HL-60/S4 treated with retinoic acid at 250 ng/mL for 4 days and 3 days (cell line): ENCODE measurements at regions not wholly inside any gene's neighbourhood (a gene's known extent, or its start where the extent isn't known, plus 50 kb on each side); places are given as distances from the start of the nearest gene placed in this dataset.
"Not testable (repeated sequence)": the region's sequence is repeated elsewhere in the genome, so short reads cannot be mapped to it uniquely, and the experiment has no call there.

ENCODE experiments used
- in situ Hi-C: fragments of 300-500 bp; cut with MboI; formaldehyde crosslinking; loops from 2 replicates; pipeline ENCODE4 v1.7.0; 2022; ENCODE audit warnings: low sequenced_read_pairs

- in situ Hi-C loops, result no loop called here
Measured at GRCh38 chr13:50222569-50223332, 207.5 kb downstream of the KCNRG start.

GRCh38 chr13:50224534-50224933 lies 209.3 kb downstream of the KCNRG start:
- in situ Hi-C loops, result no loop called here

- in situ Hi-C loops, result no loop called here
Measured at GRCh38 chr13:50225193-50226155, 210.2 kb downstream of the KCNRG start.

GRCh38 chr13:50226515-50227155 lies 211.4 kb downstream of the KCNRG start:
- in situ Hi-C loops, result no loop called here

- in situ Hi-C loops, result no loop called here
Measured at GRCh38 chr13:50227361-50227760, 212.1 kb downstream of the KCNRG start.

- in situ Hi-C loops, result no loop called here
Measured at GRCh38 chr13:50228527-50228926, 213.3 kb downstream of the KCNRG start.

- in situ Hi-C loops, result no loop called here
Measured at GRCh38 chr13:50229960-50230661, 214.9 kb downstream of the KCNRG start.

GRCh38 chr13:50230662-50230978 lies 215.4 kb downstream of the KCNRG start:
- in situ Hi-C loops, result no loop called here

GRCh38 chr13:50233574-50233973 lies 218.3 kb downstream of the KCNRG start:
- in situ Hi-C loops, result not testable (repeated sequence)

- in situ Hi-C loops, result no loop called here
Measured at GRCh38 chr13:50235604-50236342, 220.5 kb downstream of the KCNRG start.

GRCh38 chr13:50236898-50237318 lies 221.7 kb downstream of the KCNRG start:
- in situ Hi-C loops, result no loop called here

- in situ Hi-C loops, result no loop called here
Measured at GRCh38 chr13:50238922-50239321, 223.7 kb downstream of the KCNRG start.

GRCh38 chr13:50241479-50241878 lies 226.2 kb downstream of the KCNRG start:
- in situ Hi-C loops, result no loop called here

GRCh38 chr13:50243931-50244330 lies 228.7 kb downstream of the KCNRG start:
- in situ Hi-C loops, result no loop called here

GRCh38 chr13:50244355-50244712 lies 229.1 kb downstream of the KCNRG start:
- in situ Hi-C loops, result no loop called here

GRCh38 chr13:50244713-50245574 lies 229.7 kb downstream of the KCNRG start:
- in situ Hi-C loops, result no loop called here

GRCh38 chr13:50247223-50247622 lies 232.0 kb downstream of the KCNRG start:
- in situ Hi-C loops, result no loop called here

- in situ Hi-C loops, result no loop called here
Measured at GRCh38 chr13:50248516-50249143, 233.4 kb downstream of the KCNRG start.

GRCh38 chr13:50249144-50249521 lies 233.9 kb downstream of the KCNRG start:
- in situ Hi-C loops, result no loop called here
